HG03175 (cell line): ENCODE measurements at regions not wholly inside any gene's neighbourhood (a gene's known extent, or its start where the extent isn't known, plus 50 kb on each side); places are given as distances from the start of the nearest gene placed in this dataset.
"Not testable (repeated sequence)": the region's sequence is repeated elsewhere in the genome, so short reads cannot be mapped to it uniquely, and the experiment has no call there.

Experiments
- ATAC-seq: cut with Tn5 transposase; IDR thresholded peaks from one replicate; pipeline ENCODE4 v1.9.1; 2021; ENCODE audit warnings: mild to moderate bottlenecking, moderate library complexity; ENCODE audit not compliant: unreplicated experiment

DNA sequence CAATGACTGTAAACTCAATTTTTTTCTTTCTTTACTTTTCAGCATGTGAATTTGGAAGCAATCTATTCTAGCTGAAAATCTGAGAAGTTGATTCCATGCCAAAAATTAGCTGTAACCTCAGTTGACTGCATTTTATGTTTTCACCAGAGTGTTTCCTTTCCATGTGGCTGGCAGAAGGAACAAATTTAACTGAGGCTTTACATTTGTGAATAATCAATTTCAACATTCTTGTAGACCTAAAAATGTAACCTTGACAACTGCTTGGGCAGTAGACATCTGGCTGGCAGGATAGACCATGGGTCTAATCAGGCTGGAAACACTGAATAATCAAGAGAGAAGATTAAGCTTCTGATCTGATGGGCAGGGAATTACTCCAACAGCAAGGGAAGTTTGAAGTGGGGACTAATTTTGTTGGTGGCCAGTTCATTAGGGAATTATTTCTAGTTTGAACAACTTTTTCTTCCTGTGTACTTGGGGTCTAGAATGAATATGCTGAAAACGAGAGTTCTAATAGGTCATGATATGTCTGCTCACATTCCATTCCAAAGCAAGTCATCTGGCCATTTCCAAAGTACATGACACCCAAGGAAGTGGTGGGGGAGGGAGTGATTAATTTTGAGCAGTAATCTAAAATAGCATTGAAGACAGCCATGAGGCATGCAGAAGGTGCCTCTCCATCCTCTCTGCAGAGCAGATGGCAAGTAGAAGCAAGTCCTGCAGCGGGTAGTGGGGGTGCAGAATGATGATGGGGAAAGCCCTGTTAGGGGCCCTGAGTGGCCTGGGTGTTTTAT lies 68.2 kb downstream of the ATP23 start:
- no peak for ATAC-seq

DNA sequence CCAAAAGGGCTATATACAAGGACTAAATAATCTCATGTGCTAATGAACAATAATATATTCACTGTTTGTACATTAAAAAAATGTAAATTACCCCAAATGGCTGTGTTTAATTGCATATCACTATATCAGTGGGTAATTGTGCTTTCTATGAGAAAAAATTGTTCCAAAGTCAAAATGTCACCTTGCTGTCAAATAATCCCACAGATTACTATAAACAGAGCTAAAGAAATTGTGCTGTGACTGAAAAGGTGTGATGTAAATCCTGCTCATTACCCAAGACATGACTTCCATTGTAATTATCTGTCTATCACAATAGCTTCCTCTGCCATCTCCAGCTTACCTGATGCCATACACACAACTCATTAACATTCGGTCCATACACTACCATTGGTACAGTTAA lies 70.3 kb downstream of the ATP23 start:
- ATAC-seq, result no peak

- ATAC-seq, result not testable (repeated sequence)
Observed at GRCh38 chr12:58022379-58023020, 81.1 kb downstream of the ATP23 start.

GRCh38 chr12:58025431-58025830 lies 84.1 kb downstream of the ATP23 start:
- ATAC-seq, result no peak

DNA sequence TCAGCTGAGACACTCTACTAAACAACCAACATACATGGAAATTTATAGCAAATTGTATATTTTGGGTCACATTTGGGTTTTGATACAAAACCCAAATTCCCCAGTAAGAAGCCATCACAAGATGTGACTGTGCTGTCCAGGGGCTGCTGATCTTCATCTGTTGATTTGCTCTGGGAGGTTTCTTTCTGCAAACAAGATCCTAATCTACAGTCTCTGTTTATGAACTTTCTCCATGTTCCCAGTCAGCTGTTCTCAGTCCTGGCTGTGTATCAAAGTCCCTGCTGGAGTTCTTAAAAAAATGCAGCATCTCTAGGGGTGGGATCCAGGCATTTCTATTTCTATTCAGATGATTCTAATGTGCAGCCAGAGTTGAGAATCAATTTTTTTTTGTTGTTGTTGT lies 85.1 kb downstream of the ATP23 start:
- ATAC-seq, result no peak

- ATAC-seq, result no peak
Observed at GRCh38 chr12:58026897-58027891, 85.8 kb downstream of the ATP23 start.

- ATAC-seq, result no peak
Observed at GRCh38 chr12:58028294-58028693, 86.9 kb downstream of the ATP23 start.

- ATAC-seq, result no peak
Observed at GRCh38 chr12:58029260-58029659, 87.9 kb downstream of the ATP23 start.

DNA sequence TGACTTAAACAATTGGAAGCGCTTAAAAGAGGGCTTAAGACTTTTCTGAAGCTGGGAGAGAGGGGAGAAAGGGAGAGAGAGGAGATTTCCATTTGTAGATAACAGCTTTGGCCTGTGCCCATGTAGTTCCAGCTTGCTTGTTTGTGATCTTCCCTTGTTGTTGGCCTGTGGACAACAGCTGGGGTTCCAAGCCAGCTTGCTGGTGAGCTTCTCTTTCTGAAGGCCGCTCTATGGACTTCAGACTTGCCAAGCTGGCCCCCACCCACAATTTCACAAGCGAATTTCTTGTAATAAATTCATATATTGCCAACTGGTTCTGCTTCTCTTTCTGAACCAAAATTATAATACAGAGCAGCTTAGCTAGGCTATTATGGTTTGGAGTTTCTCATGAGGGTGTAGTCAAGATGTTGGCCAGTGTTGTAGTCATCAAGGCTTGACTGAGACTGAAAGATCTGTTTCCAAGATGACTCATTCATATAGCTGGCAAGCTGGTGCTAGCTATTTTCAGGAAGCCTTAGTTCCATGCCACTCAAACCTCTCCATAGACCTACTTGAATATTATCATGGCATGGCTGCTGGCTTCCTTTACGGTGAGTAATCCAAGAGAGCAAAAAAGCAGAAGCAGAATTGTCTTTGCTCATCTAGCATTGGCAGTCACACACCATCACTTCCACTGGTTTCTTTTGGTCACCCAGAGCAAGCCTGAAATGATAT lies 89.4 kb downstream of the ATP23 start:
- ATAC-seq, result no peak

GRCh38 chr12:58032156-58032555 lies 90.8 kb downstream of the ATP23 start:
- no peak for ATAC-seq

DNA sequence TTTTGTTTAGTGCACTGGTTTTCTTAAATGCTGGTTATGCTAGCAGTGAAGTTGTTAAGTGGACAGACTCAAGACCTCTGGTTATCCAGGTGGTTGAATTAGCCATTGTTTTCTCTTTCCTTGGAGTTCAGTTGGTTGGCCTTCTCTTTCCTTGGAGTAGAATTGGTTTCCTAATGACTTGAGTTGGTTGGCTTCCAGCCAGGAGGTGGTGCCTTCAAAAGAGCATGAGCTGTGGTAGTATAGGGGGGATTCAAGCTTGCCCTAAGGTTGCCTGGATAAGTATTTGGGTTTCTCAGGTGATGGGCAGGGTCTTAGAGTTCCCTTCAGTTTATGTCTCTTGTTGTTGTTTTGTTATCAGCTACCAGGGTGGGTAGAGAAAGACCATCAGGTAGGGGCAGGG lies 92.5 kb downstream of the ATP23 start:
- ATAC-seq, result no peak

- ATAC-seq, result no peak
Observed at GRCh38 chr12:58034311-58034710, 92.9 kb downstream of the ATP23 start.

GRCh38 chr12:58034712-58035111 lies 93.3 kb downstream of the ATP23 start:
- no peak for ATAC-seq

DNA sequence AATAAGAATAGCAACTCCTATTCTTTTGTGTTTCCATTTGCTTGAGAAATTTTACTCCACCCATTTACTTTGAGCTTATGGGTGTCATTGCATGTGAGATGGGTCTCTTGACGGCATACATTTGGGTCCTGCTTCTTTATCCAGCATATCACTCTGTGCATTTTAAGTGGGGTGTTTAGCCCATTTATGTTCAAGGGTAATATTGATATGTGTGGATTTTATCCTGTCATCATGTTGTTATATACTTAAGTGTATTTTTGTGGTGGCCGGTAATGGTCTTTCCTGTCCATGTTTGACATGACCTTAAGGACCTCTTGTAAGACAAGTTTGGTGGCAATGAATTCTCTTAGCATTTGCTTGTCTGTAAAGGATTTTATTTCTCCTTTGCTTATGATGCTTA lies 100.1 kb downstream of the ATP23 start:
- ATAC-seq, result no peak

- no peak for ATAC-seq
Observed at GRCh38 chr12:58044966-58045365, 103.6 kb downstream of the ATP23 start.

DNA sequence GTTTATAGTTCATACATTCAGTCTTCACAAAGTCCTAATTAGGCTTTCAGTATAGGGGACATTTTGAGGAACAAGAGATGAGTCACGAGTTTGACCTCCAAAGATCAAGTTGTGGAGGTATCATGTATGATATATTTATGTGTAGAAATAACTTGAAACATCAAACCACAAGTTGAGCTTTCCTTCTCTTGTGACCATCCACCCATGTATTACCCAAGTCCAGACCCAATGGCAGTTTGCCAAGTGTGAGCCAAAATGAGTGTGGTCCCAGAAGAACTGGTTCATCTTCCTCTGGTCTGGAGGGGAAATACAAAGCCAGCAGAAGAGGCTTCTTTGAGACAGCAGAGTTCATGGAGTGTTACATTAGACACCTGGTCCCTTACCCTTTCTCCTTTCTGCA lies 104.9 kb downstream of the ATP23 start:
- no peak for ATAC-seq

DNA sequence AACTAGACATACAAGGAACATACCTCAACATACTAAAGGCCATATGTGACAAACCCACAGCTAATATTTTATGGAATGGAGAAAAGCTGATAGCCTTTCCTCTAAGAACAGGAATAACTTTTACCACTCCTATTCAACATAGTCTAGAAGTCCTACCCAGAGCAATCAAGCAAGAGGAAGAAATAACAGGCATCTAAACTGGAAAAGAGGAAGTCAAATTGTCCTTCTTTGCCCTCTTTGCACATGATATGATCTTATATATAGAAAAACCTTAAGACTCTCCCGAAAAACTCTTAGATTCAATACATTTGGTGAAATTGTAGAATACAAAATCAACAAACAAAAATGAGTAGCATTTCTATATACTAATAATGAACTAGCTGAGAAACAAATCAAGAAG lies 110.0 kb downstream of the ATP23 start:
- ATAC-seq, result no peak

DNA sequence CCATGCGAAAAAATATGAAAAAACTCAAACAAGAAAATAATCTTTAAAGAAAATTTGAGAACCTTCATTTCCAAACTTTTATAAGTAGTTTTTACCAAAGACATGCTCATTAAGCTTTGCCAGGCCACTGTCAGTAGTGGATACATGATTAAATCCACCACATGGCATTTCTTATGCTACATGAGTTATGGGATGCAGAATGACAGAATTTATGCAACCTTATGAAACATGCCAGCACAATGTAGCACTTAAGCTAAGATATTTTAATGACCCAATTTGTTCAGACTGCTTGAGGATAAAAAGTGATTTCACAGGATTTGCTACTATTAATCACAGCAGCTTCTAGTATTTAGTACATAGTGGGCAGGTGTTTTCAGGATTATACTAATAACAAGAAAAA lies 123.3 kb downstream of the ATP23 start:
- ATAC-seq, result no peak

- no peak for ATAC-seq
Observed at GRCh38 chr12:58066296-58066695, 124.9 kb downstream of the ATP23 start.

GRCh38 chr12:58067610-58068387 lies 126.4 kb downstream of the ATP23 start:
- ATAC-seq, result no peak
